GM12878 (cell line): ENCODE measurements at regions not wholly inside any gene's neighbourhood (a gene's known extent, or its start where the extent isn't known, plus 50 kb on each side); places are given as distances from the start of the nearest gene placed in this dataset.

Source experiments
- ATAC-seq: fragments of 200-7000 bp; cut with Tn5 transposase; 3 replicates; pipeline ENCODE4 v1.9.1; 2020; ENCODE audit warnings: mild to moderate bottlenecking, moderate library complexity
- BruUV-seq: library from RNA; stranded (reverse); fragments of 400-500 nt; replicated peaks from 2 replicates; lab custom pipeline; 2021; lab: Mats Ljungman, UMichigan
- CTCF ChIA-PET: fragments of 300-600 bp; sonication (Branson Sonifier 250); formaldehyde crosslinking; extraction: SDS; loops from one replicate; lab custom pipeline; 2021; ENCODE audit warnings: inconsistent platforms; lab: Yijun Ruan, JAX
- POLR2A ChIA-PET: fragments of 350-600 bp; formaldehyde crosslinking; extraction: SDS; loops from one replicate; lab custom pipeline; 2021; ENCODE audit warnings: inconsistent platforms; lab: Charles Lee
- RAD21 ChIA-PET: fragments of 300-600 bp; sonication (Branson Sonifier 250); formaldehyde crosslinking; loops from one replicate; lab custom pipeline; 2023; ENCODE audit warnings: antibody characterized with exemption; ENCODE audit not compliant: unreplicated experiment; lab: Charles Lee
- SMC1A ChIA-PET: fragments of 300-600 bp; sonication (Branson Sonifier 250); formaldehyde crosslinking; loops from one replicate; lab custom pipeline; 2023; ENCODE audit not compliant: unreplicated experiment, uncharacterized antibody; lab: Charles Lee
- DNase-seq: peaks from one replicate; pipeline ENCODE4 v3.0.0-alpha.2; 2011; ENCODE audit warnings: low read depth, low spot score
- FAIRE-seq: peaks from 3 replicates; lab custom pipeline; 2011; peaks lifted over from hg19 to GRCh38; lab: Jason Lieb, UNC
- H2AFZ ChIP-seq: 2 replicates; pipeline ENCODE4 v1.6.0; 2011; ENCODE audit warnings: low read depth, low read length, control low read depth; ENCODE audit not compliant: control insufficient read depth
- H3K27ac ChIP-seq: 2 replicates; pipeline ENCODE4 v1.5.1; 2011; ENCODE audit warnings: control low read depth; ENCODE audit not compliant: control insufficient read depth, insufficient read depth
- H3K27me3 ChIP-seq, 2 experiments: replicated peaks in 1 of 2; 2 replicates each; pipeline versions ENCODE4 v1.6.0 to v1.6.1; 2011; ENCODE audit warnings: low read length in 1 of 2; ENCODE audit not compliant: control insufficient read depth in 2 of 2, insufficient read depth in 2 of 2
- H3K36me3 ChIP-seq, 2 experiments: 2 replicates each; pipeline ENCODE4 v1.5.1; 2011; ENCODE audit warnings: low read length in 1 of 2; ENCODE audit not compliant: control insufficient read depth in 2 of 2, insufficient read depth in 2 of 2
- H3K4me1 ChIP-seq: 2 replicates; pipeline ENCODE4 v1.6.1; 2011; ENCODE audit warnings: mild to moderate bottlenecking, low read length, moderate library complexity, mixed read lengths; ENCODE audit not compliant: control insufficient read depth, insufficient read depth
- H3K4me2 ChIP-seq: 2 replicates; pipeline ENCODE4 v1.6.0; 2011; ENCODE audit warnings: control low read depth; ENCODE audit not compliant: control insufficient read depth, insufficient read depth
- H3K4me3 ChIP-seq: fragments of 200-600 bp; sonication (generic); 2 replicates; pipeline ENCODE4 v1.5.1; 2016
- H3K79me2 ChIP-seq: 2 replicates; pipeline ENCODE4 v1.6.0; 2011; ENCODE audit warnings: low read length; ENCODE audit not compliant: control insufficient read depth, insufficient read depth
- H3K9ac ChIP-seq: 2 replicates; pipeline ENCODE4 v1.8.0; 2011; ENCODE audit warnings: low read length, control low read depth, mixed read lengths; ENCODE audit not compliant: control insufficient read depth, insufficient read depth
- H3K9me3 ChIP-seq: replicated peaks from 3 replicates; pipeline ENCODE4 v1.5.1; 2011; ENCODE audit warnings: mild to moderate bottlenecking, low read length; ENCODE audit not compliant: control insufficient read depth, insufficient read depth
- H4K20me1 ChIP-seq: 2 replicates; pipeline ENCODE4 v1.6.0; 2011; ENCODE audit not compliant: control insufficient read depth, insufficient read depth
- BCL11A ChIP-seq: IDR thresholded peaks from 2 replicates; pipeline ENCODE4 v1.6.1; 2011; ENCODE audit warnings: low read depth, low read length
- CREB1 ChIP-seq: IDR thresholded peaks from 2 replicates; pipeline ENCODE4 v1.6.1; 2012; ENCODE audit warnings: low read depth, mild to moderate bottlenecking, inconsistent platforms
- EED ChIP-seq: sonication (generic); IDR thresholded peaks from 2 replicates; pipeline ENCODE4 v1.6.1; 2016; ENCODE audit warnings: antibody characterized with exemption, low read depth
- GATAD2B ChIP-seq: fragments of 450-650 bp; conservative IDR thresholded peaks from 2 replicates; pipeline ENCODE4 v1.6.1; 2017; ENCODE audit warnings: low read depth, mild to moderate bottlenecking, moderate library complexity
- IKZF1 ChIP-seq: fragments of 450-650 bp; conservative IDR thresholded peaks from 2 replicates; pipeline ENCODE4 v1.6.1; 2017; ENCODE audit warnings: antibody characterized with exemption, mild to moderate bottlenecking
- MEF2B ChIP-seq: fragments of 450-650 bp; IDR thresholded peaks from 2 replicates; pipeline ENCODE4 v1.6.1; 2018; ENCODE audit warnings: mild to moderate bottlenecking, moderate library complexity; ENCODE audit not compliant: partially characterized antibody, poor library complexity, severe bottlenecking
- MTA2 ChIP-seq: fragments of 450-650 bp; IDR thresholded peaks from 2 replicates; pipeline ENCODE4 v1.6.1; 2016; ENCODE audit warnings: low read depth, mild to moderate bottlenecking, moderate library complexity
- MYB ChIP-seq: fragments of 150-350 bp; IDR thresholded peaks from 2 replicates; pipeline ENCODE4 v1.6.1; 2014; ENCODE audit warnings: mild to moderate bottlenecking, low read depth, low read length, borderline replicate concordance
- PAX8 ChIP-seq: fragments of 450-650 bp; IDR thresholded peaks from 2 replicates; pipeline ENCODE4 v1.6.1; 2017; ENCODE audit warnings: mild to moderate bottlenecking, moderate library complexity
- RFX5 ChIP-seq: IDR thresholded peaks from 2 replicates; pipeline ENCODE4 v1.6.1; 2011; ENCODE audit warnings: low read depth, low read length, improper control_type of control experiment
- RUNX3 ChIP-seq: IDR thresholded peaks from 2 replicates; pipeline ENCODE4 v1.6.1; 2012; ENCODE audit warnings: low read length, inconsistent platforms
- SMARCA5 ChIP-seq: fragments of 450-650 bp; IDR thresholded peaks from 2 replicates; pipeline ENCODE4 v1.6.1; 2017; ENCODE audit warnings: mild to moderate bottlenecking
- SUPT20H ChIP-seq: IDR thresholded peaks from 2 replicates; pipeline ENCODE4 v1.6.1; 2011; ENCODE audit warnings: low read depth, mild to moderate bottlenecking, low read length, moderate library complexity, borderline replicate concordance; ENCODE audit not compliant: control insufficient read depth
- USF1 ChIP-seq: IDR thresholded peaks from 2 replicates; pipeline ENCODE4 v1.6.1; 2011; ENCODE audit warnings: borderline replicate concordance, low read depth, mild to moderate bottlenecking, moderate library complexity, mixed read lengths, low read length; ENCODE audit not compliant: insufficient read depth; ENCODE audit errors: extremely low read length
- ZNF217 ChIP-seq: fragments of 450-650 bp; IDR thresholded peaks from 2 replicates; pipeline ENCODE4 v1.6.1; 2017; ENCODE audit warnings: antibody characterized with exemption, mild to moderate bottlenecking
- ZNF274 ChIP-seq: IDR thresholded peaks from one replicate; pipeline ENCODE4 v1.8.0; 2011; ENCODE audit not compliant: insufficient read length, insufficient read depth
- WGBS: methylation state at CpG from one replicate; pipeline ENCODE4 v1.1.6; 2016; ENCODE audit warnings: low lambda C conversion rate; ENCODE audit not compliant: insufficient replicate concordance, insufficient coverage; ENCODE audit errors: missing lambda C conversion rate; 5-methylcytosine and 5-hydroxymethylcytosine counted together
- in situ Hi-C: fragments of 300-500 bp; cut with MboI; formaldehyde crosslinking; loops from 9 replicates; pipeline ENCODE4 v1.14.3; 2018; ENCODE audit warnings: mixed read lengths
- intact Hi-C: fragments of 100-400 bp; cut with micrococcal nuclease; formaldehyde crosslinking; loops from one replicate; pipeline ENCODE4 v1.14.2; 2022; ENCODE audit not compliant: unreplicated experiment
- TF ChIP-seq, protein P1 (sequence below): fragments of 450-650 bp; formaldehyde crosslinking; IDR thresholded peaks from 2 replicates; pipeline ENCODE4 v1.4.0; 2020; ENCODE audit warnings: mild to moderate bottlenecking, moderate library complexity

DNA sequence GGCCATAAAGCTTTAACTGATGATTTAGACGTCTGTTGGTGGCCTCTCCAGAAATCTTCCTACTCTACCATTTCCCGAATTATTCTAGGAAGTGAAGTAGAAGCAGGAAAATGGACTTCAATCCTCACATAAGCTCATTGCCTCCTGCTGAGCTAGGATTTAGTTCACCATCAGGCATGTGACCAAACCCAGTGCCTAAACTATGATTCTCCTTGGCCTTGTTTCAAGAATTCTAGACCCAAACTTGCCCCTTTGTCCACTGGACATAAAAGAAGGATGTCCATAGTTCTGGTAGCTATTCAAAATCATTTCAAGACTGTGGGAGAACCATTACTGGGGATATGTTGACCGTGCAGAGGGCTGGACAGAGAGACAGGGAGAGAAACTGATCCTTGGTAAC is 105.8 kb downstream of the C12orf50 start (continued):
- TF ChIP-seq PAX8 = no peak
- no peak for TF ChIP-seq RUNX3

- no peak overlapping the region for H3K4me2 ChIP-seq
- no peak overlapping the region for H2AFZ ChIP-seq
- in situ Hi-C loops = no loop called here
- DNase-seq = no peak
- POLR2A ChIA-PET = no interaction called here
- RAD21 ChIA-PET = interaction anchor here (0.7 kb wide), 1 partner anchor 251 kb away, joined by 3 read pairs; no protein-coding TSS in a partner anchor
- no peak for FAIRE-seq
- ATAC-seq = no peak
- TF ChIP-seq, protein P1, sequence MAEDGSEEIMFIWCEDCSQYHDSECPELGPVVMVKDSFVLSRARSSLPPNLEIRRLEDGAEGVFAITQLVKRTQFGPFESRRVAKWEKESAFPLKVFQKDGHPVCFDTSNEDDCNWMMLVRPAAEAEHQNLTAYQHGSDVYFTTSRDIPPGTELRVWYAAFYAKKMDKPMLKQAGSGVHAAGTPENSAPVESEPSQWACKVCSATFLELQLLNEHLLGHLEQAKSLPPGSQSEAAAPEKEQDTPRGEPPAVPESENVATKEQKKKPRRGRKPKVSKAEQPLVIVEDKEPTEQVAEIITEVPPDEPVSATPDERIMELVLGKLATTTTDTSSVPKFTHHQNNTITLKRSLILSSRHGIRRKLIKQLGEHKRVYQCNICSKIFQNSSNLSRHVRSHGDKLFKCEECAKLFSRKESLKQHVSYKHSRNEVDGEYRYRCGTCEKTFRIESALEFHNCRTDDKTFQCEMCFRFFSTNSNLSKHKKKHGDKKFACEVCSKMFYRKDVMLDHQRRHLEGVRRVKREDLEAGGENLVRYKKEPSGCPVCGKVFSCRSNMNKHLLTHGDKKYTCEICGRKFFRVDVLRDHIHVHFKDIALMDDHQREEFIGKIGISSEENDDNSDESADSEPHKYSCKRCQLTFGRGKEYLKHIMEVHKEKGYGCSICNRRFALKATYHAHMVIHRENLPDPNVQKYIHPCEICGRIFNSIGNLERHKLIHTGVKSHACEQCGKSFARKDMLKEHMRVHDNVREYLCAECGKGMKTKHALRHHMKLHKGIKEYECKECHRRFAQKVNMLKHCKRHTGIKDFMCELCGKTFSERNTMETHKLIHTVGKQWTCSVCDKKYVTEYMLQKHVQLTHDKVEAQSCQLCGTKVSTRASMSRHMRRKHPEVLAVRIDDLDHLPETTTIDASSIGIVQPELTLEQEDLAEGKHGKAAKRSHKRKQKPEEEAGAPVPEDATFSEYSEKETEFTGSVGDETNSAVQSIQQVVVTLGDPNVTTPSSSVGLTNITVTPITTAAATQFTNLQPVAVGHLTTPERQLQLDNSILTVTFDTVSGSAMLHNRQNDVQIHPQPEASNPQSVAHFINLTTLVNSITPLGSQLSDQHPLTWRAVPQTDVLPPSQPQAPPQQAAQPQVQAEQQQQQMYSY (CRISPR knock-in tag) = no peak
- TF ChIP-seq BCL11A = no peak
- no peak for TF ChIP-seq ZNF217
- TF ChIP-seq MEF2B = no peak
- no peak for TF ChIP-seq IKZF1
- no peak for TF ChIP-seq ZNF274
- no peak for TF ChIP-seq GATAD2B
- no peak for TF ChIP-seq USF1
- no peak for TF ChIP-seq SMARCA5
- no peak for TF ChIP-seq RFX5
- TF ChIP-seq CREB1 = no peak
- TF ChIP-seq MTA2 = no peak
- no peak for TF ChIP-seq SUPT20H
- TF ChIP-seq MYB = no peak
- no peak for TF ChIP-seq PAX8
- no peak for TF ChIP-seq EED
- TF ChIP-seq, all 136 proteins: peak for 0
- Histone ChIP-seq H3K27ac (no peak overlapping the region), H3K79me2 (no peaks in the 10 kb centered on the region), H3K9me3 (no peaks in the 10 kb centered on the region), H3K27me3 (no peaks in the 10 kb centered on the region; a peak in 1 of 4 replicates), H4K20me1 (no peaks in the 10 kb centered on the region), H3K36me3 (no peaks in the 10 kb centered on the region), H3K4me3 (no peak overlapping the region), H3K4me1 (no peaks in the 10 kb centered on the region), H3K9ac (no peak overlapping the region)
- WGBS = 4% methylated on average over 2 of the region's 2 CpGs
- CTCF ChIA-PET = interaction anchor here (0.5 kb wide), 1 partner anchor 990 kb away, joined by 3 read pairs; no protein-coding TSS in a partner anchor
- no TSS peak for BruUV-seq
- SMC1A ChIA-PET = interaction anchor here (1.3 kb wide), 1 partner anchor 10 kb away, joined by 3 read pairs; no protein-coding TSS in a partner anchor
- intact Hi-C loops = no loop called here
Measured at GRCh38 chr12:87922736-87923135, 106.5 kb downstream of the C12orf50 start.
